Keratinocyte (primary cell): ENCODE measurements at regions not wholly inside any gene's neighbourhood (a gene's known extent, or its start where the extent isn't known, plus 50 kb on each side); places are given as distances from the start of the nearest gene placed in this dataset.

Experiments used
- DNase-seq: peaks from one replicate; pipeline ENCODE4 v3.0.0-alpha.2; 2011; ENCODE audit warnings: low read depth, missing footprints, low spot score
- FAIRE-seq: peaks from 2 replicates; lab custom pipeline; 2011; peaks lifted over from hg19 to GRCh38; lab: Jason Lieb, UNC
- H2AFZ ChIP-seq: 2 replicates; pipeline ENCODE4 v1.6.0; 2012; ENCODE audit warnings: low read length, control low read depth, inconsistent platforms; ENCODE audit not compliant: control insufficient read depth
- H3K27ac ChIP-seq: 2 replicates; pipeline ENCODE4 v1.5.1; 2011; ENCODE audit warnings: low read length; ENCODE audit not compliant: control insufficient read depth, insufficient read depth
- H3K27me3 ChIP-seq: 3 replicates; pipeline ENCODE4 v1.6.0; 2011; ENCODE audit warnings: low read length; ENCODE audit not compliant: control insufficient read depth, insufficient read depth; ENCODE audit errors: extremely low read depth
- H3K36me3 ChIP-seq, 2 experiments: 2 replicates in 1 of 2; 3 replicates in 1 of 2; pipeline ENCODE4 v1.5.1; 2011; ENCODE audit warnings: low read length in 2 of 2, mild to moderate bottlenecking in 1 of 2; ENCODE audit not compliant: control insufficient read depth in 2 of 2, insufficient read depth in 2 of 2; ENCODE audit errors: extremely low read depth in 1 of 2
- H3K4me1 ChIP-seq: 3 replicates; pipeline ENCODE4 v1.5.1; 2011; ENCODE audit warnings: low read length; ENCODE audit not compliant: control insufficient read depth, insufficient read depth; ENCODE audit errors: extremely low read depth
- H3K4me2 ChIP-seq: 3 replicates; pipeline ENCODE4 v1.6.0; 2011; ENCODE audit warnings: low read depth, low read length; ENCODE audit not compliant: control insufficient read depth, insufficient read depth; ENCODE audit errors: extremely low read depth
- H3K4me3 ChIP-seq, 3 experiments: fragments of 200-600 bp in 1 of 3; sonication (generic) in 1 of 3; 2 replicates in 2 of 3; 3 replicates in 1 of 3; pipeline ENCODE4 v1.5.1; 2011 to 2016; ENCODE audit warnings: low read length in 3 of 3, mild to moderate bottlenecking in 3 of 3, control low read depth in 2 of 3, inconsistent platforms in 1 of 3, low read depth in 1 of 3, mixed read lengths in 1 of 3, mixed run types in 1 of 3, moderate library complexity in 1 of 3; ENCODE audit not compliant: control insufficient read depth in 2 of 3, insufficient read depth in 2 of 3; ENCODE audit errors: extremely low read depth in 1 of 3
- H3K79me2 ChIP-seq: 2 replicates; pipeline ENCODE4 v1.6.0; 2012; ENCODE audit warnings: low read length; ENCODE audit not compliant: control insufficient read depth, insufficient read depth
- H3K9ac ChIP-seq: 3 replicates; pipeline ENCODE4 v1.6.0; 2011; ENCODE audit warnings: low read length; ENCODE audit not compliant: control insufficient read depth, insufficient read depth; ENCODE audit errors: extremely low read depth
- H3K9me1 ChIP-seq: 3 replicates; pipeline ENCODE4 v1.6.0; 2011; ENCODE audit warnings: low read length; ENCODE audit not compliant: control insufficient read depth, insufficient read depth; ENCODE audit errors: extremely low read depth
- H3K9me3 ChIP-seq: 2 replicates; pipeline ENCODE4 v1.5.1; 2012; ENCODE audit warnings: low read depth, low read length; ENCODE audit not compliant: control insufficient read depth
- H4K20me1 ChIP-seq: 3 replicates; pipeline ENCODE4 v1.6.0; 2011; ENCODE audit warnings: low read length; ENCODE audit not compliant: control insufficient read depth, insufficient read depth; ENCODE audit errors: extremely low read depth
- CTCF ChIP-seq, 3 experiments: IDR thresholded peaks in 1 of 3; conservative IDR thresholded peaks in 1 of 3; optimal IDR thresholded peaks in 1 of 3; 2 replicates in 2 of 3; 3 replicates in 1 of 3; pipeline versions ENCODE3 to v1.5.1; 2011; ENCODE audit warnings: low read length in 3 of 3, mild to moderate bottlenecking in 3 of 3, moderate library complexity in 2 of 3, control low read depth in 1 of 3, inconsistent platforms in 1 of 3; ENCODE audit not compliant: insufficient read depth in 2 of 3; ENCODE audit errors: extremely low read depth in 1 of 3
- EZH2 ChIP-seq: IDR thresholded peaks from one replicate; pipeline ENCODE4 v1.6.1; 2012; ENCODE audit warnings: inconsistent platforms, mild to moderate bottlenecking, low read length, moderate library complexity
- dilution Hi-C: fragments of 300-500 bp; cut with MboI; formaldehyde crosslinking; loops from one replicate; pipeline ENCODE4 v1.7.0; 2020; ENCODE audit warnings: low sequenced_read_pairs; ENCODE audit not compliant: extremely low pct_ligation_motif_present

- FAIRE-seq (no peak), DNase-seq (no peak)
- H3K9me1 ChIP-seq = no peaks in the 10 kb centered on the region
- dilution Hi-C loops = no loop called here
- TF ChIP-seq EZH2 (no peak), CTCF (optimal IDR thresholded peaks at IDR 0.05 in 1 of 3, IDR thresholded peaks at IDR 0.05 in 1 of 3, conservative IDR thresholded peaks at IDR 0.05 in 1 of 3; ENCODE audit: extremely low read depth in 1 of 3, insufficient read depth in 2 of 3, low read length in 3 of 3) (no peak)
- H3K4me1 ChIP-seq = no peaks in the 10 kb centered on the region
- no peak overlapping the region for H3K4me3 ChIP-seq
- H3K4me2 ChIP-seq = no peak overlapping the region
- no peaks in the 10 kb centered on the region for H3K27me3 ChIP-seq
- H3K9me3 ChIP-seq = no peaks in the 10 kb centered on the region
- H3K36me3 ChIP-seq = no peaks in the 10 kb centered on the region
- no peak overlapping the region for H3K27ac ChIP-seq
- H4K20me1 ChIP-seq = no peaks in the 10 kb centered on the region
- no peak overlapping the region for H3K9ac ChIP-seq
- no peak overlapping the region for H2AFZ ChIP-seq
- H3K79me2 ChIP-seq = no peaks in the 10 kb centered on the region
Observed at GRCh38 chr3:106208251-106208650, 339.4 kb upstream of the CBLB start.

- no peak overlapping the region for H2AFZ ChIP-seq
- FAIRE-seq = no peak
Observed at GRCh38 chr3:106208967-106209366, 340.2 kb upstream of the CBLB start.

More at GRCh38 chr3:106208967-106209366, 340.2 kb upstream of the CBLB start:
- H3K79me2 ChIP-seq = no peaks in the 10 kb centered on the region
- H3K9ac ChIP-seq = no peak overlapping the region
- no peaks in the 10 kb centered on the region for H3K27me3 ChIP-seq
- H3K4me1 ChIP-seq = no peaks in the 10 kb centered on the region
- H4K20me1 ChIP-seq = no peaks in the 10 kb centered on the region
- dilution Hi-C loops = no loop called here
- DNase-seq = no peak
- H3K27ac ChIP-seq = no peak overlapping the region
- H3K9me1 ChIP-seq = no peaks in the 10 kb centered on the region
- no peak overlapping the region for H3K4me2 ChIP-seq
- H3K4me3 ChIP-seq = no peak overlapping the region
- H3K9me3 ChIP-seq = no peaks in the 10 kb centered on the region
- no peaks in the 10 kb centered on the region for H3K36me3 ChIP-seq
- no peak for TF ChIP-seq EZH2
- peak in 2 of 3 experiments; percentile 11 to 13 for TF ChIP-seq CTCF (optimal IDR thresholded peaks at IDR 0.05 in 1 of 3, IDR thresholded peaks at IDR 0.05 in 1 of 3, conservative IDR thresholded peaks at IDR 0.05 in 1 of 3; ENCODE audit: extremely low read depth in 1 of 3, insufficient read depth in 2 of 3, low read length in 3 of 3)
